ENCODE measurements at regions not wholly inside any gene's neighbourhood (a gene's known extent, or its start where the extent isn't known, plus 50 kb on each side); places are given as distances from the start of the nearest gene placed in this dataset.

- intact Hi-C loops (cut with DNase I; ENCODE audit: low total_unique reads) (no loop called here), in situ Hi-C loops (cut with MboI; ENCODE audit: low pct_ligation_motif_present in 1 of 4, low pct_unique_long_range_greater_than_20kb in 1 of 4, low sequenced_read_pairs in 3 of 4) (no loop called here)
- Histone ChIP-seq H3K4me1 (no peaks in the 10 kb centered on the region), H3K9me3 (no peaks in the 10 kb centered on the region), H3K36me3 (no peaks in the 10 kb centered on the region), H3K27me3 (no peaks in the 10 kb centered on the region), H3K27ac (no peak overlapping the region), H3K4me3 (no peak overlapping the region)
- TF ChIP-seq CTCF (IDR thresholded peaks at IDR 0.05) (no peak), POLR2A (IDR thresholded peaks at IDR 0.05) (no peak), POLR2AphosphoS5 (IDR thresholded peaks at IDR 0.05) (no peak), EP300 (IDR thresholded peaks at IDR 0.05; ENCODE audit: low read depth) (no peak)
- no peak for DNase-seq
- WGBS, 2 donors (ENCODE audit: low coverage in 1 of 2), result 77 to 89% methylated on average over 3 of the region's 3 CpGs
These were observed 320.2 kb upstream of the TBC1D5 start for GRCh38 chr3:18062657-18063025.

- Histone ChIP-seq H3K27ac (no peak overlapping the region), H3K4me1 (no peaks in the 10 kb centered on the region), H3K36me3 (no peaks in the 10 kb centered on the region), H3K27me3 (no peaks in the 10 kb centered on the region), H3K4me3 (no peak overlapping the region), H3K9me3 (no peaks in the 10 kb centered on the region)
- no peak for DNase-seq
- in situ Hi-C loops (cut with MboI; ENCODE audit: low pct_ligation_motif_present in 1 of 4, low pct_unique_long_range_greater_than_20kb in 1 of 4, low sequenced_read_pairs in 3 of 4) (no loop called here), intact Hi-C loops (cut with DNase I; ENCODE audit: low total_unique reads) (no loop called here)
- 75 to 88% methylated on average over 1 of the region's 1 CpG for WGBS, 2 donors (ENCODE audit: low coverage in 1 of 2)
- TF ChIP-seq CTCF (IDR thresholded peaks at IDR 0.05) (no peak), POLR2A (IDR thresholded peaks at IDR 0.05) (no peak), POLR2AphosphoS5 (IDR thresholded peaks at IDR 0.05) (no peak), EP300 (IDR thresholded peaks at IDR 0.05; ENCODE audit: low read depth) (no peak)
These were observed 319.6 kb upstream of the TBC1D5 start for GRCh38 chr3:18061737-18062656.

- no peaks in the 10 kb centered on the region for H3K36me3 ChIP-seq
- TF ChIP-seq POLR2A (IDR thresholded peaks at IDR 0.05) (no peak), EP300 (IDR thresholded peaks at IDR 0.05; ENCODE audit: low read depth) (no peak), POLR2AphosphoS5 (IDR thresholded peaks at IDR 0.05) (no peak), CTCF (IDR thresholded peaks at IDR 0.05) (no peak)
- WGBS, 2 donors (ENCODE audit: low coverage in 1 of 2), result 74 to 81% methylated on average over 2 of the region's 2 CpGs
- no peak overlapping the region for H3K4me3 ChIP-seq
- in situ Hi-C loops (cut with MboI; ENCODE audit: low pct_ligation_motif_present in 1 of 4, low pct_unique_long_range_greater_than_20kb in 1 of 4, low sequenced_read_pairs in 3 of 4) (no loop called here), intact Hi-C loops (cut with DNase I; ENCODE audit: low total_unique reads) (no loop called here)
- H3K9me3 ChIP-seq, result peaks cover 0 to 6% of the 10 kb centered on the region in 2 donors
- no peak for DNase-seq
- H3K27me3 ChIP-seq, result no peaks in the 10 kb centered on the region
- no peak overlapping the region for H3K27ac ChIP-seq
- H3K4me1 ChIP-seq, result no peaks in the 10 kb centered on the region
These were observed 316.2 kb upstream of the TBC1D5 start for GRCh38 chr3:18058666-18059065.

- intact Hi-C loops (cut with DNase I; ENCODE audit: low total_unique reads), result no loop called here
- DNase-seq, result no peak
- in situ Hi-C loops (cut with MboI; ENCODE audit: low pct_ligation_motif_present in 1 of 4, low pct_unique_long_range_greater_than_20kb in 1 of 4, low sequenced_read_pairs in 3 of 4), result no loop called here
- Histone ChIP-seq H3K36me3 (no peaks in the 10 kb centered on the region), H3K9me3 (peaks cover 0 to 6% of the 10 kb centered on the region in 2 donors), H3K4me3 (no peak overlapping the region), H3K27me3 (no peaks in the 10 kb centered on the region), H3K4me1 (no peaks in the 10 kb centered on the region), H3K27ac (no peak overlapping the region)
- TF ChIP-seq POLR2A (IDR thresholded peaks at IDR 0.05), result no peak
- no peak for TF ChIP-seq EP300 (IDR thresholded peaks at IDR 0.05; ENCODE audit: low read depth)
- 67 to 76% methylated on average over 1 to 2 of the region's 2 CpGs for WGBS, 2 donors (ENCODE audit: low coverage in 1 of 2)
These were observed 315.1 kb upstream of the TBC1D5 start for GRCh38 chr3:18057471-18058091.
